K562 (cell line): ENCODE measurements at regions not wholly inside any gene's neighbourhood (a gene's known extent, or its start where the extent isn't known, plus 50 kb on each side); places are given as distances from the start of the nearest gene placed in this dataset.

Experiments
- CREB1 ChIP-seq, 2 experiments: sonication (generic) in 1 of 2; formaldehyde crosslinking in 1 of 2; IDR thresholded peaks; 2 replicates each; pipeline versions ENCODE4 v1.6.1 to v1.8.0; 2012 to 2022; ENCODE audit warnings: inconsistent platforms in 1 of 2, mild to moderate bottlenecking in 1 of 2, missing genetic modification reagents in 1 of 2, moderate library complexity in 1 of 2
- SNRNP70 ChIP-seq: fragments of 200-400 bp; formaldehyde crosslinking; optimal IDR thresholded peaks from 2 replicates; pipeline ENCODE3; 2017; ENCODE audit warnings: low read depth, low read length
- SPI1 ChIP-seq: IDR thresholded peaks from 2 replicates; pipeline ENCODE4 v1.6.1; 2011; ENCODE audit warnings: low read depth, low read length, control low read depth, borderline replicate concordance

GRCh38 chr7:12974451-12975166 lies 287.2 kb downstream of the ARL4A start:
- no peak for TF ChIP-seq SNRNP70
- no peak for TF ChIP-seq SPI1
- no peak for TF ChIP-seq CREB1 (IDR thresholded peaks at IDR 0.05)
- TF ChIP-seq CREB1 (CRISPR knock-in tag; IDR thresholded peaks at IDR 0.05): no peak
